ENCODE measurements at regions not wholly inside any gene's neighbourhood (a gene's known extent, or its start where the extent isn't known, plus 50 kb on each side); places are given as distances from the start of the nearest gene placed in this dataset.

- Histone ChIP-seq H3K4me3 (no peak overlapping the region), H3K36me3 (no peaks in the 10 kb centered on the region), H3K4me1 (ENCODE audit: control insufficient read depth in 1 of 2, low read depth in 2 of 2) (no peaks in the 10 kb centered on the region), H3K27ac (no peak overlapping the region), H3K9me3 (no peaks in the 10 kb centered on the region), H3K27me3 (replicated peaks; ENCODE audit: insufficient read depth) (no peaks in the 10 kb centered on the region)
- no peak for TF ChIP-seq CTCF (IDR thresholded peaks at IDR 0.05)
- DNase-seq (ENCODE audit: low spot score) (no peak), ATAC-seq (ENCODE audit: insufficient number of reproducible peaks, low FRiP score, low read depth) (no peak)
Observed at GRCh38 chr1:57623791-57624538, 200.1 kb upstream of the DAB1 start.

- no peaks in the 10 kb centered on the region for H3K9me3 ChIP-seq
- no peak for DNase-seq (ENCODE audit: low spot score)
- no peaks in the 10 kb centered on the region for H3K27me3 ChIP-seq (replicated peaks; ENCODE audit: insufficient read depth)
- H3K4me1 ChIP-seq (ENCODE audit: control insufficient read depth in 1 of 2, low read depth in 2 of 2): no peaks in the 10 kb centered on the region
- ATAC-seq (ENCODE audit: insufficient number of reproducible peaks, low FRiP score, low read depth): no peak
- no peaks in the 10 kb centered on the region for H3K36me3 ChIP-seq
- TF ChIP-seq CTCF (IDR thresholded peaks at IDR 0.05): no peak
- H3K4me3 ChIP-seq: no peak overlapping the region
- H3K27ac ChIP-seq: no peak overlapping the region
Observed at GRCh38 chr1:57623039-57623790, 199.4 kb upstream of the DAB1 start.

GRCh38 chr1:57621776-57622175 is 197.9 kb upstream of the DAB1 start:
- H3K27me3 ChIP-seq (replicated peaks; ENCODE audit: insufficient read depth): no peaks in the 10 kb centered on the region
- H3K36me3 ChIP-seq: no peaks in the 10 kb centered on the region
- TF ChIP-seq CTCF (IDR thresholded peaks at IDR 0.05): no peak
- H3K27ac ChIP-seq: no peak overlapping the region
- H3K4me3 ChIP-seq: no peak overlapping the region
- H3K9me3 ChIP-seq: no peaks in the 10 kb centered on the region
- DNase-seq (ENCODE audit: low spot score) (no peak), ATAC-seq (ENCODE audit: insufficient number of reproducible peaks, low FRiP score, low read depth) (no peak)
- H3K4me1 ChIP-seq (ENCODE audit: control insufficient read depth in 1 of 2, low read depth in 2 of 2): no peaks in the 10 kb centered on the region

- Histone ChIP-seq H3K27me3 (replicated peaks; ENCODE audit: insufficient read depth) (no peaks in the 10 kb centered on the region), H3K4me3 (no peak overlapping the region), H3K4me1 (ENCODE audit: control insufficient read depth in 1 of 2, low read depth in 2 of 2) (no peaks in the 10 kb centered on the region), H3K9me3 (no peaks in the 10 kb centered on the region), H3K36me3 (no peaks in the 10 kb centered on the region), H3K27ac (no peak overlapping the region)
- DNase-seq (ENCODE audit: low spot score) (no peak), ATAC-seq (ENCODE audit: insufficient number of reproducible peaks, low FRiP score, low read depth) (no peak)
- TF ChIP-seq CTCF (IDR thresholded peaks at IDR 0.05): no peak
Observed at GRCh38 chr1:57620605-57621004, 196.7 kb upstream of the DAB1 start.

GRCh38 chr1:57616921-57617320 is 193.1 kb upstream of the DAB1 start:
- Histone ChIP-seq H3K4me1 (ENCODE audit: control insufficient read depth in 1 of 2, low read depth in 2 of 2) (no peaks in the 10 kb centered on the region), H3K27me3 (replicated peaks; ENCODE audit: insufficient read depth) (no peaks in the 10 kb centered on the region), H3K9me3 (no peaks in the 10 kb centered on the region), H3K27ac (no peak overlapping the region), H3K36me3 (no peaks in the 10 kb centered on the region), H3K4me3 (no peak overlapping the region)
- DNase-seq (ENCODE audit: low spot score) (no peak), ATAC-seq (ENCODE audit: insufficient number of reproducible peaks, low FRiP score, low read depth) (no peak)
- TF ChIP-seq CTCF (IDR thresholded peaks at IDR 0.05): no peak

Measured in thoracic aorta (tissue), 2 donors.